BLaER1 (cell line): ENCODE measurements at regions not wholly inside any gene's neighbourhood (a gene's known extent, or its start where the extent isn't known, plus 50 kb on each side); places are given as distances from the start of the nearest gene placed in this dataset.
A peak's percentile ranks its signal among the peaks of the same experiment; 100 is the strongest.

Source experiments
- H3K27ac ChIP-seq: shearing (Covaris generic); formaldehyde crosslinking; 2 replicates; pipeline ENCODE4 v1.8.1; 2022
- H3K27me3 ChIP-seq: shearing (Covaris generic); formaldehyde crosslinking; 2 replicates; pipeline ENCODE4 v1.8.1; 2022
- H3K36me3 ChIP-seq: shearing (Covaris generic); formaldehyde crosslinking; 2 replicates; pipeline ENCODE4 v1.8.1; 2022
- H3K4me1 ChIP-seq: shearing (Covaris generic); formaldehyde crosslinking; 2 replicates; pipeline ENCODE4 v1.8.1; 2022
- H3K4me2 ChIP-seq: shearing (Covaris generic); formaldehyde crosslinking; 2 replicates; pipeline ENCODE4 v1.8.1; 2022
- H3K4me3 ChIP-seq: shearing (Covaris generic); formaldehyde crosslinking; 2 replicates; pipeline ENCODE4 v1.8.1; 2022
- H3K9ac ChIP-seq: shearing (Covaris generic); formaldehyde crosslinking; 2 replicates; pipeline ENCODE4 v1.8.1; 2022
- H3K9me3 ChIP-seq: shearing (Covaris generic); formaldehyde crosslinking; 2 replicates; pipeline ENCODE4 v1.8.1; 2022
- H4K20me1 ChIP-seq: shearing (Covaris generic); formaldehyde crosslinking; 2 replicates; pipeline ENCODE4 v1.8.1; 2022
- Cebpa-rat ChIP-seq: shearing (Covaris generic); IDR thresholded peaks from 2 replicates; pipeline ENCODE4 v1.8.1; 2022

DNA sequence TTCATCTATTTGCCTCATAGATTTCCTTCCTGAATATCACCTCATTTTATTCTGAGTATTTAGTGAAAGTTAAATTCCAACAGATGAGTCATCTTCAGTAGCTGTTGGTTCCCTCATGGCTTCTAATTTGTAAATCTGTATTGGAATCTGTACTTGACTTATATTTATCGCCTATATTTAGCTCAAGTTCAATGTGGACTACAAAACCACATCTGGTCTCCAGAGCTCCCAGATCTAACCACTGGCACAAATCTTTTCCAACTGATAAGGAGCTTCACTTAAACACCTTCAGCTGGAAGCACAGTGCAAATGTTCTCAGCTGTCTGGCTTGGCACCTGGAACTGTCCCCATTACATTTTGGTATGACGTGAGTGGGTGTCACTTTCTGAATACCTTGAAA, 82.8 kb upstream of the DSEL start:
- no peak for TF ChIP-seq Cebpa-rat
- H3K36me3 ChIP-seq, result no peaks in the 10 kb centered on the region
- H3K4me1 ChIP-seq, result peaks cover 13% of the 10 kb centered on the region
- H3K4me3 ChIP-seq, result no peak overlapping the region
- H3K9me3 ChIP-seq, result no peaks in the 10 kb centered on the region
- no peaks in the 10 kb centered on the region for H4K20me1 ChIP-seq
- no peaks in the 10 kb centered on the region for H3K27me3 ChIP-seq
- no peak overlapping the region for H3K9ac ChIP-seq
- H3K27ac ChIP-seq, result no peak overlapping the region
- peak overlapping the region; percentile 44 for H3K4me2 ChIP-seq

DNA sequence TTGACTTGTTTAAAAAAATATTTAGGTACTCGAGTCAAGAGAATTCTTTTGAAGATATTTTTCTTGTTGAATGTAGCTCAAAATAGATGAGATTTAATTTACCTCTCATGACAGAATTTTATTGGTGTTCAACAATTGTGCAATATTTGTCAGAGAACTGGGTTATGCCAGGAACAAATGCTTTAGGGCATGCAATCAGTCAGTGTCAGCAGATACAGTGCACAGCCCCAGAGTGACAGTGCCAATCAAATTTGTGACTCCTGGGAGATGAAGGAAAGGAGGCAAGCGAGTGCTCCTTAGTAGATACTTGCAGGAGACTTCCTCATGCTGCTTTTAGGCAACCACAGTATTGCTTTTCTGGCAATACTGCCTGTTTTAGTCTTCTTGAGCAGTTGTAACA, 81.2 kb upstream of the DSEL start:
- Histone ChIP-seq H4K20me1 (no peaks in the 10 kb centered on the region), H3K27me3 (no peaks in the 10 kb centered on the region), H3K27ac (no peak overlapping the region), H3K4me2 (no peak overlapping the region), H3K9ac (no peak overlapping the region), H3K4me3 (no peak overlapping the region), H3K4me1 (peaks cover 13% of the 10 kb centered on the region), H3K36me3 (no peaks in the 10 kb centered on the region), H3K9me3 (no peaks in the 10 kb centered on the region)
- no peak for TF ChIP-seq Cebpa-rat

DNA sequence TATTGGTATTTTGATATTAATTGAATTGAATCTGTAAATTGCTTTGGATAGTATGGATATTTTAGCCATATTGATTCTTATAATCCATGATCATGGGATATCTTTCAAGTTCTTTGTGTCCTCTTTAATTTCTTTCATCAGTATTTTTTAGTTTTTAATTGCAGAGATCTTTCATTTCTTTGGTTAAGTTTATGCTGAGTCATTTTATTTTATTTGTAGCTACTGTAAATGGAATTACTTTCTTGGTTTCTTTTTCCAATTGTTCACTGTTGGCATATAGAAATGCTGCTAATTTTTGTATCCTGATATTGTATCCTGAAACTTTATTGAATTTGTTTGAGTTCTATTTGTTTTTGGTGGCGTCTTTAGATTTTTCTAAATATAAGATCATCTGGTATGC, 79.5 kb upstream of the DSEL start:
- TF ChIP-seq Cebpa-rat, result no peak
- H4K20me1 ChIP-seq, result no peaks in the 10 kb centered on the region
- H3K9ac ChIP-seq, result no peak overlapping the region
- no peak overlapping the region for H3K4me3 ChIP-seq
- peaks cover 13% of the 10 kb centered on the region for H3K4me1 ChIP-seq
- H3K4me2 ChIP-seq, result no peak overlapping the region
- H3K27ac ChIP-seq, result no peak overlapping the region
- no peaks in the 10 kb centered on the region for H3K9me3 ChIP-seq
- no peaks in the 10 kb centered on the region for H3K36me3 ChIP-seq
- no peaks in the 10 kb centered on the region for H3K27me3 ChIP-seq

DNA sequence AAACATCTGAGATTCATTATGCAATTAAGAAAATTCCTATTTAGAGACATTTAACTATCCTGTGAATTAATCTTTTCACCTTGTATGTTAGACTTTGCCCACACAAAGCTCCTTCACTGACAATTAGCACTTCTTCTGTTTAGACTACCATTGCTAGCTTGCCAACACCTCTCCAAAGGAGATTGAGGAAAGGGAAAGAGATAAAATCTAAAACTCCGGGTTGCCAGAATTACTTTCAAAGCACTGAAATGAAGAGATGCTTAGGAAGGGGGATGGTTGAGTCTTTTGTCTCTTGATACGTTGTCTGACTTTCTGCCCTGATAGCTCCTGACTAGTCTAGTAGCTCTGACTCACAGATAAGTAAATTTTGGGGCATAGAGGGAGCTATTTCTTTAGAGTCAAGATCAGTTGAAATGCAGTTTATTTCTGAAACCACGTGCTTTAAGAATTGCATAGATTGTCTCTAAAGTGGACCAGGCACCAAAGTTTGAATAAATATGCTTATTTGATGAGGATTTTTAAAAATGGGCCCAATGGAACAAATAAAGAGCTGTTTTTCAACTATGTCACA, 74.1 kb upstream of the DSEL start:
- H3K9ac ChIP-seq, result no peak overlapping the region
- H3K27ac ChIP-seq, result no peak overlapping the region
- no peaks in the 10 kb centered on the region for H3K27me3 ChIP-seq
- H3K4me3 ChIP-seq, result no peak overlapping the region
- no peaks in the 10 kb centered on the region for H3K4me1 ChIP-seq
- no peaks in the 10 kb centered on the region for H3K36me3 ChIP-seq
- H3K4me2 ChIP-seq, result no peak overlapping the region
- TF ChIP-seq Cebpa-rat, result no peak
- H3K9me3 ChIP-seq, result no peaks in the 10 kb centered on the region
- no peaks in the 10 kb centered on the region for H4K20me1 ChIP-seq

DNA sequence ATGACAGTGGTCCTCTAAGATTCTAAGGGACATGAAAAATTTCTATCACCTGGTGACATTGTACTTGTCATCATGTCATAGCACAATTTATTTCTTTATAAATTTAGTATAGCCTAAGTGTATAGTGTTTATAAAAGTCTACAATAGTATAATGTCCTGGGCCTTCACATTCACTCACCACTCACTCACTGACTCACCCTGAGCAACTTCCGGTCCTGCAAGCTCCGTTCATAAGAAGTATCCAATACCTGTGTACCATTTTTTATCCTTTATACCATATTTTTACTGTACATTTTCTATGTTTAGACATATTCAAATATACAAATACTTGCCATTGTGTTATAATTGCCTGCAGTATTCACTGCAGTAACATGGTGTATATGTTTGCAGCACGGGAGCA, 72.8 kb upstream of the DSEL start:
- Histone ChIP-seq H3K36me3 (no peaks in the 10 kb centered on the region), H4K20me1 (no peaks in the 10 kb centered on the region), H3K9ac (no peak overlapping the region), H3K9me3 (no peaks in the 10 kb centered on the region), H3K4me1 (no peaks in the 10 kb centered on the region), H3K4me3 (no peak overlapping the region), H3K27me3 (no peaks in the 10 kb centered on the region), H3K27ac (no peak overlapping the region), H3K4me2 (no peak overlapping the region)
- TF ChIP-seq Cebpa-rat, result no peak

DNA sequence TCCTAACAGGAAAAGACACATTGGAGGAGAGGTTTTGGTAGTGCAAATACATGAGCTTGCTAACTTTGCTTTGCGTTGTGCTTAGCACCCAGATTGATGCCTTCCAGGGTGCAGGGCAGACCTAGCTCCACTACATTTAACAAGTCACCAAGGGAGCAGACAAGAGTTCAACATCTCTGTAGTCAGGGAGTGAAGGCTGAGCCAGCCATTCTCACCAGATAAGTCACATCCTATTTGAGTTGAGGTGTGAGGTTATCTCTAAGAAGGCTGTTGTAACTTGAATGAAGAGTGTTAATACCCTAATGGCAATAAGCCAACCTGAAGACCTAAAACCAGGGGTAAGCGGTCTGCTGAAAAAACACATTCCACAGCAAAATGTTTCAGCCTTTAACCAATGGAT, 69.6 kb upstream of the DSEL start:
- H4K20me1 ChIP-seq, result no peaks in the 10 kb centered on the region
- H3K27ac ChIP-seq, result no peak overlapping the region
- no peaks in the 10 kb centered on the region for H3K9me3 ChIP-seq
- no peaks in the 10 kb centered on the region for H3K36me3 ChIP-seq
- no peak for TF ChIP-seq Cebpa-rat
- no peak overlapping the region for H3K4me2 ChIP-seq
- H3K4me3 ChIP-seq, result no peak overlapping the region
- H3K4me1 ChIP-seq, result no peaks in the 10 kb centered on the region
- no peaks in the 10 kb centered on the region for H3K27me3 ChIP-seq
- H3K9ac ChIP-seq, result no peak overlapping the region

DNA sequence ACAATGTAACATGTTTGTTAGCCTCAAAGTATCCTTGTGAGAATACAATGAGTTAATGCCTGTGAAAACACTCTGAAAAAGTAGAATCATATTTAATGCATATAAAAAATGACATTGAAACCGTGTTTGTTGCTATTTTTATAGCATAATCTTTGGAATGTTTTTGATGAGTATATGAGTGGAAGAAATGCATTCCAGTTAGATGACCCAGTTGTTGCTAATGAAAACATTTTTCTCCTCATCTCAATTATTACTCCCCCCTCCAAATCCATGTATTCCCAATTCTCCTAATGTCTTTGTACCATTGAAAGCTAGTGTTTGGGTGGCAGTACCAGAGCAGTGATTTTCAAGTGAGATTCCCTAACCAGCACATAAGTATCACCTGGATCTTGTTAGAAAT, 67.1 kb upstream of the DSEL start:
- no peaks in the 10 kb centered on the region for H3K4me1 ChIP-seq
- H3K9ac ChIP-seq, result no peak overlapping the region
- H3K27ac ChIP-seq, result no peak overlapping the region
- TF ChIP-seq Cebpa-rat, result no peak
- no peak overlapping the region for H3K4me3 ChIP-seq
- H3K4me2 ChIP-seq, result no peak overlapping the region
- H3K9me3 ChIP-seq, result no peaks in the 10 kb centered on the region
- H4K20me1 ChIP-seq, result no peaks in the 10 kb centered on the region
- no peaks in the 10 kb centered on the region for H3K36me3 ChIP-seq
- no peaks in the 10 kb centered on the region for H3K27me3 ChIP-seq

DNA sequence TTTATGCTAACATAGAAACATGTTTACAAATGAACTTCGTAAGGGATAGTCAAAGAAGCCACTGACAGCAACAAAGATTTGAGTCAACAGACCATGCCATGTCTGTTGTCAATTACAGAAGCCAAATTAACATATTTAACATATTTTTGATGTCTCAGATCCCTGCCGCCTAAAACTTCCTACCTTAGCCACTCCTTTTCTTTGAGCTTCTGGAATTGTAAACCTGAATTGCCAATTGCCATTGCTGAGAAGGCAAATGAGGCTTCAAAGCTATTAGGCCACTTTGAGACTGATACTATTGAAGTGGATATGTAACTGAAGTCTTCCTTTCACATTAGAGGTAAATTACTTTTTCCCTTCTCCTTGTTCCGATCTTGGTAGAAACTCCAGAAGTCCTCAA, 66.0 kb upstream of the DSEL start:
- H3K27me3 ChIP-seq, result no peaks in the 10 kb centered on the region
- no peak overlapping the region for H3K9ac ChIP-seq
- H3K4me1 ChIP-seq, result no peaks in the 10 kb centered on the region
- no peak overlapping the region for H3K4me2 ChIP-seq
- no peak overlapping the region for H3K4me3 ChIP-seq
- TF ChIP-seq Cebpa-rat, result no peak
- H3K36me3 ChIP-seq, result no peaks in the 10 kb centered on the region
- no peaks in the 10 kb centered on the region for H3K9me3 ChIP-seq
- no peak overlapping the region for H3K27ac ChIP-seq
- no peaks in the 10 kb centered on the region for H4K20me1 ChIP-seq

DNA sequence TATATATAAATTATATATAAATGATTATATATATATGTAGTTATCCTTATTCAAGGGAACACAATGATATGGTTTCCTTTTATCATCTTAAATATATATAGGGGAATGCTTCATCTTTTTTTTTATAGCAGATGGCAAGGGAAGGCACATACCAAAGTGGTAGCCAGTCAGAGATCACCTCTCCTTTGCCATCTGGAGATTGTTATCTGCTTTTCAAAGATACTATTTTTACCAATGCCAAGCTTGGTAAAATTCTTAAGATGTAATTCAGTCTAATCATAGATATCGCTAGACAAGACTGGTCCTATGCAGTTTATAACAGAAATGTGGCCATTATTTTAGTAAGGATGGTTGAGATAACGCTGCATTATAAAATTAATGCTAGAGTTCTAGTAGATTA, 64.7 kb upstream of the DSEL start:
- no peak for TF ChIP-seq Cebpa-rat
- Histone ChIP-seq H3K9ac (no peak overlapping the region), H3K4me2 (no peak overlapping the region), H3K4me3 (no peak overlapping the region), H3K27me3 (no peaks in the 10 kb centered on the region), H3K9me3 (no peaks in the 10 kb centered on the region), H3K36me3 (no peaks in the 10 kb centered on the region), H4K20me1 (no peaks in the 10 kb centered on the region), H3K4me1 (no peaks in the 10 kb centered on the region), H3K27ac (no peak overlapping the region)

DNA sequence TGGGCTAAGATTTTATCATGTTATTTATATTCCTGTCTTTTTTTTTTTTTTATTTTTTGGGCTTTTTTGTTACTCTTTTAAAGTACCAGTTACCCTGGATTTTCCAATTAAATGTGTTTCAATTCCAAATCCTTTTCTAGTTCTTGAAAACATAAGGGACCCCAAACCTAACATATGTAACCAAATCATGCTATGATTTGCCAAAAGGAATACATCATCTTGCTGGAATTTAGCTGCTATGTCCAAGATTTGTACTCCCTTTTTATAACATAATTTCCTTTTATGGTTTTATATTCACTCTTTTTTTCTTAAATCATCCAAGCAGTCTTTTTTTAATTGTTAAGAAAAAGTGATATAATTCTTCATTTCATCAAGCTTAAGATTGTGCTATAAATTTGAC, 60.9 kb upstream of the DSEL start:
- no peak overlapping the region for H3K9ac ChIP-seq
- H4K20me1 ChIP-seq, result no peaks in the 10 kb centered on the region
- H3K4me2 ChIP-seq, result no peak overlapping the region
- no peaks in the 10 kb centered on the region for H3K36me3 ChIP-seq
- H3K27me3 ChIP-seq, result no peaks in the 10 kb centered on the region
- H3K4me1 ChIP-seq, result no peaks in the 10 kb centered on the region
- TF ChIP-seq Cebpa-rat, result no peak
- H3K27ac ChIP-seq, result no peak overlapping the region
- H3K4me3 ChIP-seq, result no peak overlapping the region
- no peaks in the 10 kb centered on the region for H3K9me3 ChIP-seq

DNA sequence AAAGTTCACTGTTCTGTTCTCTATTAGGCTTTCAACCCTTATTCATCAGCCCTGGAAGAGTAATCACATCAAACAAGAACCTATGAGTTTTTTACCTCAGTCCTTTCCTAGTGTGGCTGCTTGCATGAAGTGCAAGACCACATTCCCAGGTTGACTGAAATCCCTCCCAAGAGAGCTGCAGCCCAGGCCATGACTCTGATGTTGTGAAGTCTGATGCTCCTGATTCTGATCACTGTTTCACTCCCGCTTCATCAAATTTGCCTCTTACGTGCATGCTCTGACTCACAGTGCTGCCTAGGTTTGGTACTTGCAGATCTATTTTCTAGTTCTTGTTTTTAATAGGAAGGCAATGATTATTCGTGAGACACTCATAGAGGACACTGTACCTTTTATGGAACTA, 58.2 kb upstream of the DSEL start:
- Histone ChIP-seq H3K4me1 (no peaks in the 10 kb centered on the region), H4K20me1 (no peaks in the 10 kb centered on the region), H3K4me3 (no peak overlapping the region), H3K27ac (no peak overlapping the region), H3K9ac (no peak overlapping the region), H3K9me3 (no peaks in the 10 kb centered on the region), H3K36me3 (no peaks in the 10 kb centered on the region), H3K4me2 (no peak overlapping the region), H3K27me3 (no peaks in the 10 kb centered on the region)
- no peak for TF ChIP-seq Cebpa-rat
